ENCODE measurements at regions not wholly inside any gene's neighbourhood (a gene's known extent, or its start where the extent isn't known, plus 50 kb on each side); places are given as distances from the start of the nearest gene placed in this dataset.

DNA sequence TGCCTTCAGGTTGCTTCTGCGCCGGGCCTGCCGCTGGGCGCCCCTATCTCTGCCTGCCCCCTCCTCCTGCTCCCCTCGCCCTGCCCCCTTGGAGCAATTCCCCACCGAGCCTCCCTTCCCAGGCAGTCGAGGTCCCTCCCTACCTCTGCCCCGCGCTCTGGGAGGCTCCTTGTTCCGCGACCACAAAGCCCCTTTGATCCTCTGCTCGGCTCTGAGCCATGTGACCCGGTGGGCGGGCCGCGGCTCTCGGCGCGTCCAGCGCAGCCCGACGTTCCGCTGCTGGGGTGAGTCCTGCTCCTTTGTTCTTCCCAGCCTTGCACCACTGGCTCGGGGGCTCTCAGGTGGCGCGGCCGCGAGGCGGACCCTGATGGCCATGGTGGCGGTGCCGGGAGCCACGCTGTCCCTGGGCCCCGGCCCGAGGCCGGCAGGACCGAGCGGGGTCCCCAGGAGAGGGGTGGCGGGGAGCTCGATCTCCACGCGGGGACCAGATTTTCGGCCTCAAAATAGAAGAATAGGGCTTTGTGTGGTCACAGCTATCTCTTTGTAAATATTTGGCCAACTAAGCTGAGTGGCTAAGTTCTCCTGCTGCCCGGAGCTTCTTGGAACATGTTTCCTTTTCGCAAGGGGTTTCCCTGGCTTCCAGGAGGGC is 310.6 kb downstream of the SEC14L1 start (continued):
- TF ChIP-seq, protein P1, sequence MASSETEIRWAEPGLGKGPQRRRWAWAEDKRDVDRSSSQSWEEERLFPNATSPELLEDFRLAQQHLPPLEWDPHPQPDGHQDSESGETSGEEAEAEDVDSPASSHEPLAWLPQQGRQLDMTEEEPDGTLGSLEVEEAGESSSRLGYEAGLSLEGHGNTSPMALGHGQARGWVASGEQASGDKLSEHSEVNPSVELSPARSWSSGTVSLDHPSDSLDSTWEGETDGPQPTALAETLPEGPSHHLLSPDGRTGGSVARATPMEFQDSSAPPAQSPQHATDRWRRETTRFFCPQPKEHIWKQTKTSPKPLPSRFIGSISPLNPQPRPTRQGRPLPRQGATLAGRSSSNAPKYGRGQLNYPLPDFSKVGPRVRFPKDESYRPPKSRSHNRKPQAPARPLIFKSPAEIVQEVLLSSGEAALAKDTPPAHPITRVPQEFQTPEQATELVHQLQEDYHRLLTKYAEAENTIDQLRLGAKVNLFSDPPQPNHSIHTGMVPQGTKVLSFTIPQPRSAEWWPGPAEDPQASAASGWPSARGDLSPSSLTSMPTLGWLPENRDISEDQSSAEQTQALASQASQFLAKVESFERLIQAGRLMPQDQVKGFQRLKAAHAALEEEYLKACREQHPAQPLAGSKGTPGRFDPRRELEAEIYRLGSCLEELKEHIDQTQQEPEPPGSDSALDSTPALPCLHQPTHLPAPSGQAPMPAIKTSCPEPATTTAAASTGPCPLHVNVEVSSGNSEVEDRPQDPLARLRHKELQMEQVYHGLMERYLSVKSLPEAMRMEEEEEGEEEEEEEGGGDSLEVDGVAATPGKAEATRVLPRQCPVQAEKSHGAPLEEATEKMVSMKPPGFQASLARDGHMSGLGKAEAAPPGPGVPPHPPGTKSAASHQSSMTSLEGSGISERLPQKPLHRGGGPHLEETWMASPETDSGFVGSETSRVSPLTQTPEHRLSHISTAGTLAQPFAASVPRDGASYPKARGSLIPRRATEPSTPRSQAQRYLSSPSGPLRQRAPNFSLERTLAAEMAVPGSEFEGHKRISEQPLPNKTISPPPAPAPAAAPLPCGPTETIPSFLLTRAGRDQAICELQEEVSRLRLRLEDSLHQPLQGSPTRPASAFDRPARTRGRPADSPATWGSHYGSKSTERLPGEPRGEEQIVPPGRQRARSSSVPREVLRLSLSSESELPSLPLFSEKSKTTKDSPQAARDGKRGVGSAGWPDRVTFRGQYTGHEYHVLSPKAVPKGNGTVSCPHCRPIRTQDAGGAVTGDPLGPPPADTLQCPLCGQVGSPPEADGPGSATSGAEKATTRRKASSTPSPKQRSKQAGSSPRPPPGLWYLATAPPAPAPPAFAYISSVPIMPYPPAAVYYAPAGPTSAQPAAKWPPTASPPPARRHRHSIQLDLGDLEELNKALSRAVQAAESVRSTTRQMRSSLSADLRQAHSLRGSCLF (CRISPR knock-in tag; IDR thresholded peaks at IDR 0.05; ENCODE audit: borderline replicate concordance), result 0 out of 2 replicates have a peak, but pooled peaks have one; percentile 41
- TF ChIP-seq PCBP1 (IDR thresholded peaks at IDR 0.05; ENCODE audit: borderline replicate concordance, low read depth, low read length), result no peak
- TF ChIP-seq, protein P2, sequence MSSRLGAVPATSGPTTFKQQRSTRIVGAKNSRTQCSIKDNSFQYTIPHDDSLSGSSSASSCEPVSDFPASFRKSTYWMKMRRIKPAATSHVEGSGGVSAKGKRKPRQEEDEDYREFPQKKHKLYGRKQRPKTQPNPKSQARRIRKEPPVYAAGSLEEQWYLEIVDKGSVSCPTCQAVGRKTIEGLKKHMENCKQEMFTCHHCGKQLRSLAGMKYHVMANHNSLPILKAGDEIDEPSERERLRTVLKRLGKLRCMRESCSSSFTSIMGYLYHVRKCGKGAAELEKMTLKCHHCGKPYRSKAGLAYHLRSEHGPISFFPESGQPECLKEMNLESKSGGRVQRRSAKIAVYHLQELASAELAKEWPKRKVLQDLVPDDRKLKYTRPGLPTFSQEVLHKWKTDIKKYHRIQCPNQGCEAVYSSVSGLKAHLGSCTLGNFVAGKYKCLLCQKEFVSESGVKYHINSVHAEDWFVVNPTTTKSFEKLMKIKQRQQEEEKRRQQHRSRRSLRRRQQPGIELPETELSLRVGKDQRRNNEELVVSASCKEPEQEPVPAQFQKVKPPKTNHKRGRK (CRISPR knock-in tag; IDR thresholded peaks at IDR 0.05), result no peak
- TF ChIP-seq, protein P3, sequence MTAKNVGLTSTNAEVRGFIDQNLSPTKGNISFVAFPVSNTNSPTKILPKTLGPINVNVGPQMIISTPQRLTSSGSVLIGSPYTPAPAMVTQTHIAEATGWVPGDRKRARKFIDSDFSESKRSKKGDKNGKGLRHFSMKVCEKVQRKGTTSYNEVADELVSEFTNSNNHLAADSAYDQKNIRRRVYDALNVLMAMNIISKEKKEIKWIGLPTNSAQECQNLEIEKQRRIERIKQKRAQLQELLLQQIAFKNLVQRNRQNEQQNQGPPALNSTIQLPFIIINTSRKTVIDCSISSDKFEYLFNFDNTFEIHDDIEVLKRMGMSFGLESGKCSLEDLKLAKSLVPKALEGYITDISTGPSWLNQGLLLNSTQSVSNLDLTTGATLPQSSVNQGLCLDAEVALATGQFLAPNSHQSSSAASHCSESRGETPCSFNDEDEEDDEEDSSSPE (CRISPR knock-in tag; IDR thresholded peaks at IDR 0.05), result peak; percentile 88
- TF ChIP-seq ZNF792 (CRISPR knock-in tag; IDR thresholded peaks at IDR 0.05), result peak; percentile 85
- no peak for TF ChIP-seq ZNF468 (CRISPR knock-in tag; IDR thresholded peaks at IDR 0.05)
- TF ChIP-seq ARHGAP35 (CRISPR knock-in tag; IDR thresholded peaks at IDR 0.05; ENCODE audit: borderline replicate concordance), result no peak
- TF ChIP-seq, protein P4, sequence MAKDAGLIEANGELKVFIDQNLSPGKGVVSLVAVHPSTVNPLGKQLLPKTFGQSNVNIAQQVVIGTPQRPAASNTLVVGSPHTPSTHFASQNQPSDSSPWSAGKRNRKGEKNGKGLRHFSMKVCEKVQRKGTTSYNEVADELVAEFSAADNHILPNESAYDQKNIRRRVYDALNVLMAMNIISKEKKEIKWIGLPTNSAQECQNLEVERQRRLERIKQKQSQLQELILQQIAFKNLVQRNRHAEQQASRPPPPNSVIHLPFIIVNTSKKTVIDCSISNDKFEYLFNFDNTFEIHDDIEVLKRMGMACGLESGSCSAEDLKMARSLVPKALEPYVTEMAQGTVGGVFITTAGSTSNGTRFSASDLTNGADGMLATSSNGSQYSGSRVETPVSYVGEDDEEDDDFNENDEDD (CRISPR knock-in tag; IDR thresholded peaks at IDR 0.05; ENCODE audit: borderline replicate concordance), result peak; percentile 77
- peak; percentile 86 for TF ChIP-seq RAD51 (IDR thresholded peaks at IDR 0.05; ENCODE audit: borderline replicate concordance)
- 0 out of 2 replicates have a peak, but pooled peaks have one; percentile 71 for TF ChIP-seq ZNF589 (CRISPR knock-in tag; conservative IDR thresholded peaks at IDR 0.05)
- TF ChIP-seq ZNF629 (CRISPR knock-in tag; conservative IDR thresholded peaks at IDR 0.05), result peak; percentile 25; the same call in 1 of the 2 replicates
- TF ChIP-seq ZNF550 (CRISPR knock-in tag; IDR thresholded peaks at IDR 0.05; ENCODE audit: borderline replicate concordance), result peak; percentile 77; the same call in 1 of the 2 replicates
- peak; percentile 75; the same call in 1 of the 2 replicates for TF ChIP-seq KLF11 (CRISPR knock-in tag; IDR thresholded peaks at IDR 0.05)
- TF ChIP-seq, protein P5, sequence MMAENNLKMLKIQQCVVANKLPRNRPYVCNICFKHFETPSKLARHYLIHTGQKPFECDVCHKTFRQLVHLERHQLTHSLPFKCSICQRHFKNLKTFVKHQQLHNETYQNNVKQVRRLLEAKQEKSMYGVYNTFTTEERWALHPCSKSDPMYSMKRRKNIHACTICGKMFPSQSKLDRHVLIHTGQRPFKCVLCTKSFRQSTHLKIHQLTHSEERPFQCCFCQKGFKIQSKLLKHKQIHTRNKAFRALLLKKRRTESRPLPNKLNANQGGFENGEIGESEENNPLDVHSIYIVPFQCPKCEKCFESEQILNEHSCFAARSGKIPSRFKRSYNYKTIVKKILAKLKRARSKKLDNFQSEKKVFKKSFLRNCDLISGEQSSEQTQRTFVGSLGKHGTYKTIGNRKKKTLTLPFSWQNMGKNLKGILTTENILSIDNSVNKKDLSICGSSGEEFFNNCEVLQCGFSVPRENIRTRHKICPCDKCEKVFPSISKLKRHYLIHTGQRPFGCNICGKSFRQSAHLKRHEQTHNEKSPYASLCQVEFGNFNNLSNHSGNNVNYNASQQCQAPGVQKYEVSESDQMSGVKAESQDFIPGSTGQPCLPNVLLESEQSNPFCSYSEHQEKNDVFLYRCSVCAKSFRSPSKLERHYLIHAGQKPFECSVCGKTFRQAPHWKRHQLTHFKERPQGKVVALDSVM (CRISPR knock-in tag; IDR thresholded peaks at IDR 0.05), result peak; percentile 93
- peak; percentile 84; the same call in 1 of the 2 replicates for TF ChIP-seq ELF3 (CRISPR knock-in tag; IDR thresholded peaks at IDR 0.05)
- TF ChIP-seq ZNF879 (CRISPR knock-in tag; IDR thresholded peaks at IDR 0.05), result peak; percentile 26; the same call in 1 of the 2 replicates
- TF ChIP-seq ZNF383 (CRISPR knock-in tag; IDR thresholded peaks at IDR 0.05; ENCODE audit: borderline replicate concordance), result no peak
- no peak; the same call in 1 of the 2 replicates for TF ChIP-seq REL (CRISPR knock-in tag; conservative IDR thresholded peaks at IDR 0.05)
- TF ChIP-seq EHMT2 (IDR thresholded peaks at IDR 0.05; ENCODE audit: borderline replicate concordance, low read depth, low read length), result no peak

Data from HepG2 (cell line).